OCI-LY1 (cell line): ENCODE measurements at regions not wholly inside any gene's neighbourhood (a gene's known extent, or its start where the extent isn't known, plus 50 kb on each side); places are given as distances from the start of the nearest gene placed in this dataset.

ENCODE experiments used
- H2AFZ ChIP-seq: fragments of 200-600 bp; sonication (generic), shearing (Covaris generic); 2 replicates; pipeline ENCODE4 v1.6.0; 2014; ENCODE audit warnings: antibody characterized with exemption, mild to moderate bottlenecking, low read length
- H3F3A ChIP-seq: fragments of 200-600 bp; sonication (generic), shearing (Covaris generic); 2 replicates; pipeline ENCODE4 v1.6.0; 2014; ENCODE audit warnings: mild to moderate bottlenecking, antibody characterized with exemption, low read length, moderate library complexity; ENCODE audit not compliant: insufficient read depth
- H3K27ac ChIP-seq: fragments of 200-600 bp; sonication (generic); 2 replicates; pipeline ENCODE4 v1.5.1; 2014; ENCODE audit warnings: low read length, mixed run types, mild to moderate bottlenecking, low read depth; ENCODE audit not compliant: poor library complexity, severe bottlenecking
- H3K27me3 ChIP-seq: fragments of 200-600 bp; sonication (generic); 2 replicates; pipeline ENCODE4 v1.6.0; 2014; ENCODE audit warnings: antibody characterized with exemption, mild to moderate bottlenecking, low read length, moderate library complexity; ENCODE audit not compliant: insufficient read depth
- H3K36me3 ChIP-seq: fragments of 200-600 bp; sonication (generic); 2 replicates; pipeline ENCODE4 v1.6.1; 2014; ENCODE audit warnings: mild to moderate bottlenecking, antibody characterized with exemption, low read length, moderate library complexity, mixed read lengths; ENCODE audit not compliant: insufficient read depth
- H3K4me1 ChIP-seq: fragments of 200-600 bp; sonication (generic); 2 replicates; pipeline ENCODE4 v1.5.1; 2014; ENCODE audit warnings: mild to moderate bottlenecking, low read length, moderate library complexity; ENCODE audit not compliant: insufficient read depth, severe bottlenecking
- H3K4me2 ChIP-seq: fragments of 200-600 bp; sonication (generic), shearing (Covaris generic); 2 replicates; pipeline ENCODE4 v1.6.1; 2014; ENCODE audit warnings: low read length
- H3K4me3 ChIP-seq: fragments of 200-600 bp; sonication (generic); 2 replicates; pipeline ENCODE4 v1.5.1; 2014; ENCODE audit warnings: low read length, low read depth, mild to moderate bottlenecking, mixed read lengths; ENCODE audit not compliant: poor library complexity, severe bottlenecking
- H3K79me2 ChIP-seq: fragments of 200-600 bp; shearing (Covaris generic); 2 replicates; pipeline ENCODE4 v1.6.1; 2016; ENCODE audit warnings: mixed run types, low read length, mixed read lengths; ENCODE audit not compliant: insufficient read depth
- H3K9ac ChIP-seq: fragments of 200-600 bp; sonication (generic), shearing (Covaris generic); 2 replicates; pipeline ENCODE4 v1.6.1; 2014; ENCODE audit warnings: mild to moderate bottlenecking, low read length, mixed read lengths
- H3K9me2 ChIP-seq: fragments of 200-600 bp; sonication (generic), shearing (Covaris generic); 2 replicates; pipeline ENCODE4 v1.6.1; 2014; ENCODE audit warnings: low read depth, mild to moderate bottlenecking, low read length, mixed read lengths
- H3K9me3 ChIP-seq: fragments of 200-600 bp; shearing (Covaris generic); 2 replicates; pipeline ENCODE4 v1.6.1; 2014; ENCODE audit warnings: low read length, mixed read lengths
- H4K20me1 ChIP-seq: fragments of 200-600 bp; sonication (generic), shearing (Covaris generic); 2 replicates; pipeline ENCODE4 v1.6.0; 2016; ENCODE audit warnings: mild to moderate bottlenecking, low read length; ENCODE audit not compliant: insufficient read depth
- CTCF ChIP-seq: fragments of 200-600 bp; sonication (generic), shearing (Covaris generic); IDR thresholded peaks from 2 replicates; pipeline ENCODE4 v1.5.1; 2017; ENCODE audit warnings: mild to moderate bottlenecking, antibody characterized with exemption, low read length, moderate library complexity, mixed read lengths
- EZH2 ChIP-seq: fragments of 200-600 bp; sonication (generic), shearing (Covaris generic); IDR thresholded peaks from 2 replicates; pipeline ENCODE4 v1.8.0; 2017; ENCODE audit warnings: borderline replicate concordance, mixed run types, mild to moderate bottlenecking, antibody characterized with exemption, low read length, moderate library complexity, mixed read lengths

DNA sequence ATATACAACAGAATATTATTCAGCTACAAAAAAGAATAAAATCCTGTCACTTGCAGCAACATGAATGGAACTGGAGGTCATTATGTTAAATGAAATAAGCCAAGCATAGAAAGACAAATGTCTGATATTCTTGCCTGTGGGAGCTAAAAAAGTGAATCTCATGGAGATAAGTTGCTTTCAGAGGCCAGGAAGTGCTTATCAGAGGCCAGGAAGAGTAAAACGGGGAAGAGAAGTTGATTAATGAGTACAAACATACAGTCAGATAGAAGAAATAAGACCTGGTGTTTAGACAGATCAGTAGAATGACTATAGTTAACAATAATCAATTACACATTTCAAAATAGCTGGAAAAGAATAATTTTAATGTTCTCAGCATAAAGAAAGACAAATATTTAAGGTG lies 54.4 kb upstream of the CPHXL start:
- H3K4me2 ChIP-seq: no peak overlapping the region
- H3F3A ChIP-seq: no peaks in the 10 kb centered on the region
- TF ChIP-seq CTCF (no peak), EZH2 (no peak)
- no peak overlapping the region for H3K4me3 ChIP-seq
- no peaks in the 10 kb centered on the region for H3K79me2 ChIP-seq
- H2AFZ ChIP-seq: no peak overlapping the region
- no peaks in the 10 kb centered on the region for H3K27me3 ChIP-seq
- H3K9me3 ChIP-seq: no peaks in the 10 kb centered on the region
- H3K36me3 ChIP-seq: no peaks in the 10 kb centered on the region
- H3K9me2 ChIP-seq: no peaks in the 10 kb centered on the region
- H3K27ac ChIP-seq: no peak overlapping the region
- H3K4me1 ChIP-seq: no peaks in the 10 kb centered on the region
- H4K20me1 ChIP-seq: no peaks in the 10 kb centered on the region
- no peak overlapping the region for H3K9ac ChIP-seq

DNA sequence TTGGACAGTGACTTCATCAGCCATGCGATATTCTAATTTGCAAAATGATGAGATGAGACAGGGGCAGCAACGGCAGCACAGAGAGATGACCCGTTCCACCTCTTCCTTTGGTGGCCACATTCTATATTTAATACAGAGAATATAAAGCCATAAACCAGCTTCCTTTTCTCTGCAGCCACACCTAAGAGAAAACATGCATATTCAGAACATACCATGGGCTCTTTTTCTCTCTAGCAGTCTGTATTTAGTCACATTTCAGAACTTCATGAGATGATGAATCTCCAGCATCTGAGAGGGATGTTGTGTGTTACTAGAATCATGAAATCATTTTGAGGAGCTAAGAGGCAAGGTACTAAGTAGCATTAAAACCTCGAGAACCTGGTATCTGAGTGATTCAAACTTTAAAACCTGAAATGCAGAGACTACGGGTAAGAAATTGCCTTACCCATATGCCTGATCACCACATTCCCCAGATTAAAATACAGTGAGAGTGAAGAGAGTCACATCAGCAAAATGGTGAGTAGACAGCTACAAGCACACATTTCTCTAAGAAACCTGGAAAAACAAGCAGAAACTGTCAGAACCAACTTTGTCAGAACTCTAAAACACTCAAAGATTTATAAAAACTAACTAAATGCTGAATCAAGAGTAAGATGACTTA lies 55.5 kb upstream of the CPHXL start:
- Histone ChIP-seq H3F3A (no peaks in the 10 kb centered on the region), H3K4me3 (no peak overlapping the region), H3K4me2 (no peak overlapping the region), H3K9me2 (no peaks in the 10 kb centered on the region), H2AFZ (no peak overlapping the region), H3K9me3 (no peaks in the 10 kb centered on the region), H3K36me3 (no peaks in the 10 kb centered on the region), H3K79me2 (no peaks in the 10 kb centered on the region), H3K27me3 (no peaks in the 10 kb centered on the region), H3K9ac (no peak overlapping the region), H3K4me1 (no peaks in the 10 kb centered on the region), H3K27ac (no peak overlapping the region), H4K20me1 (no peaks in the 10 kb centered on the region)
- TF ChIP-seq CTCF (no peak), EZH2 (no peak)

GRCh38 chr16:75787440-75787839 lies 61.1 kb upstream of the CPHXL start:
- Histone ChIP-seq H2AFZ (no peak overlapping the region), H3K36me3 (no peaks in the 10 kb centered on the region), H3K4me1 (no peaks in the 10 kb centered on the region), H3K4me3 (no peak overlapping the region), H3K4me2 (no peak overlapping the region), H4K20me1 (no peaks in the 10 kb centered on the region), H3K9ac (no peak overlapping the region), H3K9me2 (no peaks in the 10 kb centered on the region), H3K79me2 (no peaks in the 10 kb centered on the region), H3K27me3 (no peaks in the 10 kb centered on the region), H3K27ac (no peak overlapping the region), H3F3A (no peaks in the 10 kb centered on the region), H3K9me3 (no peaks in the 10 kb centered on the region)
- TF ChIP-seq EZH2 (no peak), CTCF (no peak)
